Naive B cell (primary cell): ENCODE measurements at regions not wholly inside any gene's neighbourhood (a gene's known extent, or its start where the extent isn't known, plus 50 kb on each side); places are given as distances from the start of the nearest gene placed in this dataset.
A peak's percentile ranks its signal among the peaks of the same experiment; 100 is the strongest.

Experiments
- ATAC-seq, 2 donors: fragments of 150-1000 bp; cut with Tn5 transposase; 2 replicates each; pipeline ENCODE4 v1.10.0; 2021; ENCODE audit warnings: low read depth in 2 of 2, mild to moderate bottlenecking in 2 of 2, moderate library complexity in 2 of 2
- DNase-seq: peaks from one replicate; pipeline ENCODE4 v3.0.0; 2022
- H3K27ac Mint-ChIP-seq, 6 donors: one replicate each; pipeline ENCODE4 v1.8.0; 2020 to 2022; ENCODE audit warnings: mild to moderate bottlenecking in 6 of 6, mixed read lengths in 6 of 6, moderate library complexity in 5 of 6, inconsistent platforms in 2 of 6
- H3K27me3 Mint-ChIP-seq, 3 donors: one replicate each; pipeline ENCODE4 v1.8.0; 2021 to 2022; ENCODE audit warnings: mixed read lengths in 3 of 3, mild to moderate bottlenecking in 1 of 3
- H3K36me3 Mint-ChIP-seq, 2 donors: one replicate each; pipeline ENCODE4 v1.8.0; 2020 to 2022; ENCODE audit warnings: mixed read lengths in 2 of 2, inconsistent platforms in 1 of 2, mild to moderate bottlenecking in 1 of 2
- H3K4me1 Mint-ChIP-seq, 3 donors: one replicate each; pipeline ENCODE4 v1.8.0; 2020 to 2022; ENCODE audit warnings: mixed read lengths in 3 of 3, inconsistent platforms in 1 of 3, mild to moderate bottlenecking in 1 of 3, moderate library complexity in 1 of 3
- H3K4me3 Mint-ChIP-seq, 8 donors: one replicate each; pipeline ENCODE4 v1.8.0; 2020 to 2022; ENCODE audit warnings: mild to moderate bottlenecking in 8 of 8, mixed read lengths in 8 of 8, moderate library complexity in 8 of 8, inconsistent platforms in 2 of 8
- H3K9me3 Mint-ChIP-seq, 7 donors: one replicate each; pipeline ENCODE4 v1.8.0; 2020 to 2022; ENCODE audit warnings: mixed read lengths in 7 of 7, mild to moderate bottlenecking in 5 of 7, inconsistent platforms in 2 of 7, moderate library complexity in 1 of 7

DNA sequence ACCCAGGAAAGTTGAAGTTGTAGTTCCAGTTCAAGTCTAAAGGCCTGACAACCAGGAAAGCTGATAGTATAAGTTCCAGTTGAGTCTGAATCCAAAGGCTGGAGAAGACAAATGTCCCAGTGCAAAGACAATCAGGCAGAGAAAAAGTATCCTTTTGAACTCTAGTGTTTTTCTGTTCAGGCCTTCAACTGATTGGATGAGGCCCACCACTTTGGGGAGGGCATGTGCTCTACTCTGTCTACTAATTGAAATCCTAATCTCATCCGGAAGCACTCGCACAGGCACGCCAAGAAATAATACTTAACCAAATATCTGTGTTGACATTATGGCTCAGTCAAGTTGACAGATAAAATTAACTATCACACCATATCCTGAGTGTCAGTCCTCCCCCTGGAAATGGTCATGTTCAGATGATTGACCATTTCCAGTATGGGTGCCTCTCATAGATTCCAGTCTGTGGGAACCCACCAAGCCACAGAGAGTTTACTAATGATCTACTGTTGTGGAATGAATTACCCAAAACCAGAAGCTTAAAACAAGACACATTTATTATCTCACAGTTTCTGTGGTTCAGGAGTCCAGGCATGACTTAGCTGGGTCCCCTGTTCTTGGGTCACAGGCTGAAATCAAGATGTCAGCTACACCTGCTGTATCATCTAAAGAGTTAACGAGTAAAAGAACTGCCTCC, 296.3 kb upstream of the ZP4 start:
- H3K4me1 Mint-ChIP-seq, result no peaks in the 10 kb centered on the region
- peaks cover 0 to 13% (median 6%) of the 10 kb centered on the region in 7 donors for H3K9me3 Mint-ChIP-seq
- H3K27me3 Mint-ChIP-seq, result peaks cover 0 to 4% (median 0%) of the 10 kb centered on the region in 3 donors
- DNase-seq, result no peak
- no peak overlapping the region for H3K4me3 Mint-ChIP-seq
- H3K36me3 Mint-ChIP-seq, result no peaks in the 10 kb centered on the region
- no peak for ATAC-seq
- H3K27ac Mint-ChIP-seq, result no peak overlapping the region

DNA sequence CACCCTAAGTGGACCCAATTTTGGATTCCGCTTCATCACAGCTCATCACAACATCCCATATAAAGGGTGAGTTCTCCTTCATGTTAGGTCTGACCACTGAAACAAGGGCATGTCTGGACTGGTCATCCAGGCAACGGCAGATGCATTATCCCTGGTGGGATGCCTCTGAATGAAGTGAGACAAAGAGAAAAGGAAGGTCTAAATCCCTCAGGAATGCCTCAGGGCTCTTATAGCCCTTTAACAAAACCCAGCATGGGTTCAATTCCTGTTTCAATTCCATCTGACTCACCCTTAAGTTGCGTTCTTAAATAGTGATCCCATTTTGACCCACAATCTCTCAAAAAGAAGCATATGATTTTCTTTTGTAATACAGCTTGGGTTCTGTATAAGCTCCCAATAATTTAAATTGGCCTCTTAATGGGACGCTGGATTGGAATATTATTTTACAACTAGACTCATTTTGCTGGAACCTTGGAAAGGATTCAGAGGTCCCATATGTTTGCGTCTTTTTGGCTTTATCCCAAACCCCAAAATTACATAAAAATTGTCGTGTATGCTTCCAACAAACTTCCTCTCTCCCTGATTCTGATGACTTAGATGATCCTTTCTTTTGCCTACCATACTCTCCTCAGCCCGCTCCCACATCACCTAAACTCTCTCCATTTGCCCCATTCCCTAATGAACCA, 287.4 kb upstream of the ZP4 start:
- no peak for ATAC-seq
- H3K4me1 Mint-ChIP-seq, result no peaks in the 10 kb centered on the region
- H3K4me3 Mint-ChIP-seq, result no peak overlapping the region
- peaks cover 0 to 9% (median 3%) of the 10 kb centered on the region in 7 donors for H3K9me3 Mint-ChIP-seq
- DNase-seq, result no peak
- H3K36me3 Mint-ChIP-seq, result no peaks in the 10 kb centered on the region
- H3K27ac Mint-ChIP-seq, result no peak overlapping the region
- no peaks in the 10 kb centered on the region for H3K27me3 Mint-ChIP-seq

DNA sequence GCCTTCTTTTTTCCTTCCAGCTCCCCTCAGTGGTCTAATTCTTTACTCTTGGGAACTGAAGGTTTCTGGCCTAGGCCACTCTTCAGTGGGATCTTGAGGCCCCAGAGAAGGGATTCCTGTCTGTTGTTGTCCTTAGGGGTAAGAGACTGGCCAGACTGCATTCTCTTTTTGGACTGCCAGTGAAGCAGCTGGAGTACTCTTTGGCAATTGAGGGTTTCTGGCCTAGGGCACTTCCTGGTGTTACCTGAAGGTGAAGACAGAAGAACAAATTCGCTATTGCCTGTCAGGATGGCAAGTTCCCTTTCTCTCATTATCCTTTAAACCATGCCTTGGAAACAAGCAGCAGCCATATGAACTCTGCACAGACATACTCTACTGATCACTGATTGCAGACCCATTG, 286.6 kb upstream of the ZP4 start:
- ATAC-seq, result no peak
- Mint-ChIP-seq H3K36me3 (no peaks in the 10 kb centered on the region), H3K27me3 (no peaks in the 10 kb centered on the region), H3K4me1 (no peaks in the 10 kb centered on the region), H3K27ac (no peak overlapping the region), H3K9me3 (peaks cover 0 to 9% (median 2%) of the 10 kb centered on the region in 7 donors), H3K4me3 (no peak overlapping the region)
- DNase-seq, result no peak

DNA sequence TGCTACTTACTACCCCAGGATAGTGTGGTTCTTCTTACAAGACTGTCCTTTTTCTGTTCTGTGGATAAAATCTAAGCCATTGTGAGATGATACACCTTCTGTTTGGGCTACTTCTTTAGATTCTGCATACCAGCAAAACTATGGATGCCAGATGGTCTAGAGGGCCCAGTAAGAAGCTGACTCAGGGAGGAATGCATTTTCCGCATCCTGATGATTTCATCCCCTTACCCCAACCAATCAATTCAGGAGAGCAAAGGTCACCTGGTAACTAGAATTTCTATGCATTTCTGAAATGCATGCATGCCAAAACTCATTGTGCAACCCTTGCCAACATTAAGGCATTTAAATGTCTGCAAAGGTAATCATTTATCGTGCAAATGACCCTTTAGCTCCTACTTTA, 285.7 kb upstream of the ZP4 start:
- no peaks in the 10 kb centered on the region for H3K36me3 Mint-ChIP-seq
- H3K4me3 Mint-ChIP-seq, result no peak overlapping the region
- DNase-seq (no peak), ATAC-seq (no peak)
- no peak overlapping the region for H3K27ac Mint-ChIP-seq
- H3K4me1 Mint-ChIP-seq, result no peaks in the 10 kb centered on the region
- H3K27me3 Mint-ChIP-seq, result no peaks in the 10 kb centered on the region
- H3K9me3 Mint-ChIP-seq, result peaks cover 0 to 7% (median 2%) of the 10 kb centered on the region in 7 donors

DNA sequence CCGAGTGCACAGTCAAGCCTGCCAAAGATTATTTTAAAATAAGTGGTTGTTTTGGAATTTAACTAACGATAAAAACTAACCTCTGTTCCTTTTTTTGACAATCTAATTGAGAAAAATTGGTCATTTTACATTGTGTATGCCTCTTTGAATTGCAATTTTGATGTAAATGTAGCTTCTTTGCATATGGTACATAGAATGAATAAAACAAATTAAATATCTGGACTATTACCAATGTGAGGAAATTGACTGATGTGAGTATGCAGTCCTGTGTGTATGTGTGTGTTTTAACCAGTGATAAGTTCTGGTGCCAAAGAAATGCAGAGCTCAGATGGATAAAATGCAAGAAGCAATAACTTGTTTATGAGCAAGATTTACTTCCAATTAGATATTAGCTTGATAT, 281.3 kb upstream of the ZP4 start:
- no peak overlapping the region for H3K4me3 Mint-ChIP-seq
- no peaks in the 10 kb centered on the region for H3K36me3 Mint-ChIP-seq
- peaks cover 0 to 1% (median 0%) of the 10 kb centered on the region in 7 donors for H3K9me3 Mint-ChIP-seq
- no peak overlapping the region for H3K27ac Mint-ChIP-seq
- no peaks in the 10 kb centered on the region for H3K27me3 Mint-ChIP-seq
- no peaks in the 10 kb centered on the region for H3K4me1 Mint-ChIP-seq
- DNase-seq (no peak), ATAC-seq (no peak)

DNA sequence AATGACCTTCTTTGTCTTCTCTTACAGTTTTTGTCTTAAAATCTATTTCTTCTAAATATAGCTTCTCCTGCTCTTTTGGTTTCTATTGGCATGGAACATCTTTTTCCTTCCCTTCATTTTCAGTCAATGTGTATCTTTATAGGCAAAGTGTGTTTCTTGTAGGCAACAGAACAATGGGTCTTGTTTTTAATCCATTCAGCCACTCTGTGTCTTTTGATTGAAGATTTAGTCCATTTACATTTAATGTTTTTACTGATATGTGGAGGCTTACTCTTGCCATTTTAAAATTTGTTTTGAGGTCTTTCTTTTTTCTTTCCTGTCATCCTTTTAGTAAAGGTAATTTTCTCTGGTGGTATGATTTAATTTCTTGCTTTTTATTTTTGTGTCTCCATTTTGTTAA, 271.2 kb upstream of the ZP4 start:
- Mint-ChIP-seq H3K36me3 (no peaks in the 10 kb centered on the region), H3K27ac (no peak overlapping the region), H3K9me3 (peaks cover 7 to 38% (median 14%) of the 10 kb centered on the region in 7 donors), H3K27me3 (no peaks in the 10 kb centered on the region), H3K4me3 (no peak overlapping the region), H3K4me1 (no peaks in the 10 kb centered on the region)
- DNase-seq (no peak), ATAC-seq (no peak)

DNA sequence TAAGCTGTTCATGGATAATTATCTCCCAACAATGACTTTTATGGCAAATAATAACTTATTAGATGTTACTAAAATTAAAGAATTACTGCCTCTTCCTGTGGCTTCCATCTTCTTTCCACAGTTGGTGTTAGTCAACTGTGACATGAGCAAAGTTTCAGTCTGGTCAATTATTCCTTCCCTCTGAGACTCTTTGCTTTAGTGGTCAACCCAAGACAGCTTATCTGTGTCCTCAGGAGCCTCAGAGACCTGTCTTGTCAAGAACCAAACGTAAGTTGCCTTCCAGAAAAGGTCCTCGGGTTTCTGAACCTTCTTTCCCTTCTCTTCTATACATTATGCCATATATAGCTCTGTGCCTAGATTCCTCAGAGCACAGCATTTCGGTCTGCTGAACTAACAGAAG, 263.2 kb upstream of the ZP4 start:
- H3K4me1 Mint-ChIP-seq, result no peaks in the 10 kb centered on the region
- peaks cover 0 to 14% (median 8%) of the 10 kb centered on the region in 7 donors for H3K9me3 Mint-ChIP-seq
- no peak overlapping the region for H3K4me3 Mint-ChIP-seq
- DNase-seq (no peak), ATAC-seq (no peak)
- H3K27me3 Mint-ChIP-seq, result peaks cover 0 to 5% (median 0%) of the 10 kb centered on the region in 3 donors
- no peak overlapping the region for H3K27ac Mint-ChIP-seq
- no peaks in the 10 kb centered on the region for H3K36me3 Mint-ChIP-seq

DNA sequence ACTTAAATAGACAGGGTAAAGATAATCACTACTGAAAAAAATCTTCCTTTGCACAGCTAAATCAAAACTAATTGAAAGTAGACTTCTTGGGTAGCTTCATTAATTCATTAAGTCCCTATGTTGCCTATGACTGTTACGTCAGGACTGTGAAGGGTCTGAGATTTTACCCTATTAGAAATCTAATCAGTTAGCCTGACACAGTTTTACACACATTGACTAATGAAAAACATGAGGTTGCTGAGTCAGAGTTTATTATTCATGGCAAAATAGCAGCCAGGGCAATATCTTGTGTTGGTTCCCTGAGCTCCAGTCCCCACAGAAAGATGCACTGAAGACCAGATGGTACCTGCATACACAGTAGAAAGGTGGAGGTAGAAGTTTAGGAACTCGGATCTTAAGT, 262.5 kb upstream of the ZP4 start:
- Mint-ChIP-seq H3K27me3 (peaks cover 0 to 5% (median 0%) of the 10 kb centered on the region in 3 donors), H3K36me3 (no peaks in the 10 kb centered on the region), H3K4me1 (no peaks in the 10 kb centered on the region), H3K4me3 (no peak overlapping the region), H3K9me3 (peaks cover 0 to 14% (median 4%) of the 10 kb centered on the region in 7 donors), H3K27ac (no peak overlapping the region)
- DNase-seq (no peak), ATAC-seq (no peak)

DNA sequence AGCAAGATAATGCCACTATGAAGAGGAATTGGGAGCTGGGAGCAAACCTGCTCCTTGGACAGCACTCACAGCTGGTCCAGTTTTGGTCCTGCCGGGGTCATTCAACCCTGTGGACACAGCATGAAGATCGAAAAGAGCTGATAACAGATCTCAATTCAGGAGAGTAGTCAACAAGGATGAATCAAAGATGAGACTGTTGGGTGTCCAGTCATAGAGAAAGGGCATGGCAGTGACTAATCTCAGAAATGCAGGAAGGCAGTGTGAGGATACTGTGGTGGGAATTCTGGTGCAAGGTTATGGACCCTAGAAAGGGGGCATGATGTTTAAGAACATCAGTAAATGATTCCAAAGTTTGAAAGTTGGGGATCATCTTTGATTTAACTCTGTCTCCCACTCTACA, 261.4 kb upstream of the ZP4 start:
- H3K36me3 Mint-ChIP-seq, result no peaks in the 10 kb centered on the region
- ATAC-seq, result no peak
- H3K27ac Mint-ChIP-seq, result peak overlapping the region in 1 of 6 donors; percentile 13
- H3K27me3 Mint-ChIP-seq, result peaks cover 0 to 5% (median 0%) of the 10 kb centered on the region in 3 donors
- peak overlapping the region in 1 of 8 donors; percentile 67 for H3K4me3 Mint-ChIP-seq
- no peak for DNase-seq
- H3K9me3 Mint-ChIP-seq, result peaks cover 0 to 14% (median 4%) of the 10 kb centered on the region in 7 donors
- H3K4me1 Mint-ChIP-seq, result no peaks in the 10 kb centered on the region

DNA sequence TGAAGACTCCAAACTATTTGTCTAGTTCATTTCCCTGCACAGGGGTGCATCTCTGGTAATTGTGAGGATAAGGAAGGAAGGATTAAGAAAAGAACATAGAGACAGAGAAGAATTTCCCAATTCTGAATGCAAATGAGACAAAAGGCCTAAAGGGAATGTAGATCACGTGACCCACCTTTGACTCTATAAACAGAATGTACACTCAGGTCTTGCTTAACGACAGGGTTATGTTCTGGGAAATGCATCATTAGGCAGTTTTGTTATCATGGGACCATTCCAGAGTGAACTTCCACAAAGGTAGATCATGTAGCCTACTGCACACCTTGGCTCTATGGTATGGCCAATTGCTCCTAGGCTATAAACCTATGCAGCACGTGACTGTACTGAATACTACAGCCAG, 252.3 kb upstream of the ZP4 start:
- no peak overlapping the region for H3K27ac Mint-ChIP-seq
- ATAC-seq, result no peak
- H3K9me3 Mint-ChIP-seq, result peaks cover 0 to 9% (median 2%) of the 10 kb centered on the region in 7 donors
- H3K27me3 Mint-ChIP-seq, result no peaks in the 10 kb centered on the region
- no peak for DNase-seq
- H3K4me3 Mint-ChIP-seq, result no peak overlapping the region
- H3K36me3 Mint-ChIP-seq, result no peaks in the 10 kb centered on the region
- H3K4me1 Mint-ChIP-seq, result no peaks in the 10 kb centered on the region

DNA sequence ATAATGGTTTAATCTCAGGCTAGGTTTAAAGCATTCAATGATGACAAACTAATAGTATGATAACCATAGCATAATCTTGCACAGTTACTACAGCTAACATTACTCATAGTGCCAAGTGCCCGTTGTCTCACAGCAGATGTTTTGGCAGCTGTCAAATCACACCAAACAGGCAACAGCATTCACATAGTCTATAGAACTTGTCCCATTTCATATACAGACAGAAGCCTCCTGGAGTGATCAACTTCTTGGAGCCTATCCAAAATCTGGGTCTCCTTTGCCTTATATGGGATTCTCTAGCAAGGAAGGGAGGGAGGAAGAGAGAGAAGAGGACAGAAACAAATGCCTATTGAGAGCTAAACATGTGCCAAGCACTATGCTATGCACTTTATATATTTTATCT, 250.6 kb upstream of the ZP4 start:
- Mint-ChIP-seq H3K9me3 (peaks cover 0 to 12% (median 2%) of the 10 kb centered on the region in 7 donors), H3K4me1 (no peaks in the 10 kb centered on the region), H3K27ac (no peak overlapping the region), H3K36me3 (no peaks in the 10 kb centered on the region), H3K27me3 (no peaks in the 10 kb centered on the region), H3K4me3 (no peak overlapping the region)
- no peak for ATAC-seq
- no peak for DNase-seq

DNA sequence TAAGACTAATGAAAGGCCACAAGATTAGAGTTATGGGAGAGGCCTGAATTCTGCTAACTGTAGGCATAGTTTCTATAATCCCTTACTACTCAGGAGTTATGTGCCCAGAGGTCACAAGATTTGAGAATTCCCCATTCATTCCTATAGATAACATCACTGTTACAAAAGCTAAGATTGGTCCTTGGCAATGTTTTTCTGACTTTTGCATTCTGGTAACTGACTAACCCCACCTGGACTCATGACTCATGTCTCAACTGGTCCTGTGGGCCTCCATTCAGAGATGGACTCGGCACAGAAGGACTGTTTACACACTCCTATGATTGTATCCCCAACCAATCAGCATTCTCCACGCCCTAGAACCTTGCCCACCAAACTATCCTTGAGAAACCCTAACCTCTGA, 249.0 kb upstream of the ZP4 start:
- no peaks in the 10 kb centered on the region for H3K4me1 Mint-ChIP-seq
- H3K27ac Mint-ChIP-seq, result no peak overlapping the region
- H3K4me3 Mint-ChIP-seq, result no peak overlapping the region
- DNase-seq (no peak), ATAC-seq (no peak)
- peaks cover 0 to 9% (median 2%) of the 10 kb centered on the region in 7 donors for H3K9me3 Mint-ChIP-seq
- no peaks in the 10 kb centered on the region for H3K27me3 Mint-ChIP-seq
- no peaks in the 10 kb centered on the region for H3K36me3 Mint-ChIP-seq

DNA sequence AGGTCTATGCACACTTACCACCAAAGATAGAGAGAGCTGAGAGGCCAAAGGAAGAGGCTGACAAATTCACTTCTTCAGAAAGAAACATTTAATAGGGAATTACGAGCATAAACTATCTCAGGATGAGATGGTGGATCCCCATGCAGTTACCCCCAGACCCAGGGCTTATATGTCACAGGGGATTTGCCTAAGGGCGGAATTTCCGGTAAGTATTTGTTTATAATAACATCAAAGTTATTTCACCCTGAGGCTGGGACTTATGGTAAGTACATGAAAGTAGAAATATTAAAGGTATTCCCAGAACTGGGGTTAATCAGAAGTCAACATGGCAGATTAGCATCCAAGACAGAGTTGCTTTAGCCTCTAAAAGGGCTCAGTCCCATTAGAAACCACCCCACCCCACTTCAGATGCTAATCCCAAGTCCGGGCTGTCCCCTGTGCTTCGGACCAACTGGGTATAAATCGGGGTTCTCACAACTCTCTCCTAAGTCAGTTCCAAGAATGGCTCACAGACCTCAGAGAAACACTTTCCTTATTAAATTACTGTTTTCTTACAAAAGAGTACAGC, 247.4 kb upstream of the ZP4 start:
- no peaks in the 10 kb centered on the region for H3K4me1 Mint-ChIP-seq
- no peak overlapping the region for H3K27ac Mint-ChIP-seq
- no peak overlapping the region for H3K4me3 Mint-ChIP-seq
- ATAC-seq (no peak), DNase-seq (no peak)
- H3K36me3 Mint-ChIP-seq, result no peaks in the 10 kb centered on the region
- H3K27me3 Mint-ChIP-seq, result no peaks in the 10 kb centered on the region
- peaks cover 0 to 14% (median 4%) of the 10 kb centered on the region in 7 donors for H3K9me3 Mint-ChIP-seq
